Dedifferentiated amniotic fluid mesenchymal stem cell (primary cell): ENCODE measurements at regions not wholly inside any gene's neighbourhood (a gene's known extent, or its start where the extent isn't known, plus 50 kb on each side); places are given as distances from the start of the nearest gene placed in this dataset.
A peak's percentile ranks its signal among the peaks of the same experiment; 100 is the strongest.

Experiments used
- DNase-seq: peaks from one replicate; pipeline ENCODE4 v3.0.0-alpha.2; 2016; ENCODE audit errors: extremely low spot score

GRCh38 chrX:98371994-98372393 lies 1488.3 kb downstream of the RPA4 start:
- no peak for DNase-seq

- DNase-seq = no peak
Measured at GRCh38 chrX:98379134-98379533, 1495.4 kb downstream of the RPA4 start.

- no peak for DNase-seq
Measured at GRCh38 chrX:98380106-98380505, 1496.4 kb downstream of the RPA4 start.

- DNase-seq = no peak
Measured at GRCh38 chrX:98380556-98380955, 1496.8 kb downstream of the RPA4 start.

- no peak for DNase-seq
Measured at GRCh38 chrX:98398542-98398941, 1514.8 kb downstream of the RPA4 start.

GRCh38 chrX:98405376-98405775 lies 1521.7 kb downstream of the RPA4 start:
- DNase-seq = no peak

- no peak for DNase-seq
Measured at GRCh38 chrX:98407584-98407983, 1523.9 kb downstream of the RPA4 start.

GRCh38 chrX:98409867-98410266 lies 1526.2 kb downstream of the RPA4 start:
- no peak for DNase-seq

- no peak for DNase-seq
Measured at GRCh38 chrX:98412058-98412457, 1528.3 kb downstream of the RPA4 start.

GRCh38 chrX:98422536-98422935 lies 1538.8 kb downstream of the RPA4 start:
- DNase-seq = no peak

- no peak for DNase-seq
Measured at GRCh38 chrX:98432413-98432812, 1548.7 kb downstream of the RPA4 start.

- no peak for DNase-seq
Measured at GRCh38 chrX:98448524-98448923, 1564.8 kb downstream of the RPA4 start.

- DNase-seq = no peak
Measured at GRCh38 chrX:98452456-98452855, 1568.7 kb downstream of the RPA4 start.

GRCh38 chrX:98459669-98460068 lies 1576.0 kb downstream of the RPA4 start:
- DNase-seq = no peak

- DNase-seq = no peak
Measured at GRCh38 chrX:98480606-98481005, 1596.9 kb downstream of the RPA4 start.

- DNase-seq = no peak
Measured at GRCh38 chrX:98481636-98482035, 1597.9 kb downstream of the RPA4 start.

- no peak for DNase-seq
Measured at GRCh38 chrX:98490670-98491069, 1607.0 kb downstream of the RPA4 start.

GRCh38 chrX:98501426-98501825 lies 1617.7 kb downstream of the RPA4 start:
- no peak for DNase-seq

- no peak for DNase-seq
Measured at GRCh38 chrX:98506907-98507306, 1623.2 kb downstream of the RPA4 start.

GRCh38 chrX:98514032-98514431 lies 1630.3 kb downstream of the RPA4 start:
- DNase-seq = peak; percentile 6

GRCh38 chrX:98516120-98516519 lies 1632.4 kb downstream of the RPA4 start:
- DNase-seq = peak; percentile 3

- DNase-seq = peak; percentile 13
Measured at GRCh38 chrX:98523026-98523425, 1639.3 kb downstream of the RPA4 start.

- no peak for DNase-seq
Measured at GRCh38 chrX:98523521-98523920, 1639.8 kb downstream of the RPA4 start.

GRCh38 chrX:98548519-98548918 lies 1664.8 kb downstream of the RPA4 start:
- DNase-seq = no peak

- no peak for DNase-seq
Measured at GRCh38 chrX:98568795-98569194, 1685.1 kb downstream of the RPA4 start.
